ENCODE measurements at regions not wholly inside any gene's neighbourhood (a gene's known extent, or its start where the extent isn't known, plus 50 kb on each side); places are given as distances from the start of the nearest gene placed in this dataset.
A peak's percentile ranks its signal among the peaks of the same experiment; 100 is the strongest.

- H3K4me3 ChIP-seq = no peak overlapping the region
- no peaks in the 10 kb centered on the region for H3K4me1 ChIP-seq
- no peak for TF ChIP-seq CTCF (IDR thresholded peaks at IDR 0.05)
- no peak overlapping the region for H3K27ac ChIP-seq
- intact Hi-C loops (cut with DNase I) = no loop called here
- WGBS, 2 donors = 61% methylated on average over 4 of the region's 4 CpGs
- H3K36me3 ChIP-seq = no peaks in the 10 kb centered on the region
- no peaks in the 10 kb centered on the region for H3K9me3 ChIP-seq
- H3K27me3 ChIP-seq = no peaks in the 10 kb centered on the region
- DNase-seq = no peak
These were observed 1147.9 kb downstream of the NLGN4X start for GRCh38 chrX:5080791-5081190.

GRCh38 chrX:5068550-5068949, 1160.1 kb downstream of the NLGN4X start:
- 78 to 89% methylated on average over 5 of the region's 5 CpGs for WGBS, 2 donors
- Histone ChIP-seq H3K36me3 (no peaks in the 10 kb centered on the region), H3K27me3 (no peaks in the 10 kb centered on the region), H3K27ac (no peak overlapping the region), H3K9me3 (no peaks in the 10 kb centered on the region), H3K4me3 (no peak overlapping the region), H3K4me1 (no peaks in the 10 kb centered on the region)
- no peak for DNase-seq
- intact Hi-C loops (cut with DNase I) = no loop called here
- TF ChIP-seq EP300 (IDR thresholded peaks at IDR 0.05) (no peak), POLR2AphosphoS5 (IDR thresholded peaks at IDR 0.05) (no peak), CTCF (IDR thresholded peaks at IDR 0.05) (no peak), POLR2A (IDR thresholded peaks at IDR 0.05) (no peak)

- peak overlapping the region in 1 of 4 donors; percentile 67 for H3K27ac ChIP-seq
- TF ChIP-seq EP300 (IDR thresholded peaks at IDR 0.05) (no peak), POLR2AphosphoS5 (IDR thresholded peaks at IDR 0.05) (peak in 1 of 4 donors; percentile 18)
- peaks cover 0 to 5% (median 0%) of the 10 kb centered on the region in 4 donors for H3K4me1 ChIP-seq
- DNase-seq = no peak
- WGBS, 2 donors = 69 to 82% methylated on average over 2 of the region's 2 CpGs
- no peaks in the 10 kb centered on the region for H3K9me3 ChIP-seq
- no peaks in the 10 kb centered on the region for H3K27me3 ChIP-seq
- intact Hi-C loops (cut with DNase I) = no loop called here
- H3K36me3 ChIP-seq = no peaks in the 10 kb centered on the region
- no peak overlapping the region for H3K4me3 ChIP-seq
These were observed 1170.9 kb downstream of the NLGN4X start for GRCh38 chrX:5057786-5058185.

- Histone ChIP-seq H3K9me3 (no peaks in the 10 kb centered on the region), H3K4me3 (no peak overlapping the region)
- TF ChIP-seq EP300 (IDR thresholded peaks at IDR 0.05) (no peak), POLR2AphosphoS5 (IDR thresholded peaks at IDR 0.05) (no peak), POLR2A (IDR thresholded peaks at IDR 0.05) (no peak), CTCF (IDR thresholded peaks at IDR 0.05) (no peak)
These were observed 1173.8 kb downstream of the NLGN4X start for GRCh38 chrX:5054852-5055251.

GRCh38 chrX:5051831-5052491, 1176.7 kb downstream of the NLGN4X start:
- TF ChIP-seq POLR2A (IDR thresholded peaks at IDR 0.05) = no peak
- no peak for TF ChIP-seq EP300 (IDR thresholded peaks at IDR 0.05)
- peak in 2 of 4 donors; percentile 24 to 33 for TF ChIP-seq POLR2AphosphoS5 (IDR thresholded peaks at IDR 0.05)
- no peak for TF ChIP-seq CTCF (IDR thresholded peaks at IDR 0.05)
- no peaks in the 10 kb centered on the region for H3K9me3 ChIP-seq
- intact Hi-C loops (cut with DNase I) = no loop called here
- H3K4me1 ChIP-seq = peaks cover 0 to 12% (median 2%) of the 10 kb centered on the region in 4 donors
- 11 to 20% methylated on average over 5 of the region's 5 CpGs for WGBS, 2 donors
- H3K27ac ChIP-seq = peak overlapping the region; percentile 26 to 71 (median 64)
- peak; percentile 69 for DNase-seq
- no peaks in the 10 kb centered on the region for H3K27me3 ChIP-seq
- H3K36me3 ChIP-seq = no peaks in the 10 kb centered on the region
- H3K4me3 ChIP-seq = no peak overlapping the region

More at GRCh38 chrX:5054852-5055251, 1173.8 kb downstream of the NLGN4X start:
- intact Hi-C loops (cut with DNase I) = no loop called here
- no peak overlapping the region for H3K27ac ChIP-seq
- peaks cover 0 to 17% (median 2%) of the 10 kb centered on the region in 4 donors for H3K4me1 ChIP-seq
- no peaks in the 10 kb centered on the region for H3K27me3 ChIP-seq
- no peaks in the 10 kb centered on the region for H3K36me3 ChIP-seq
- DNase-seq = no peak

Measured in sigmoid colon (tissue), 6 donors.